ENCODE measurements at regions not wholly inside any gene's neighbourhood (a gene's known extent, or its start where the extent isn't known, plus 50 kb on each side); places are given as distances from the start of the nearest gene placed in this dataset.

DNA sequence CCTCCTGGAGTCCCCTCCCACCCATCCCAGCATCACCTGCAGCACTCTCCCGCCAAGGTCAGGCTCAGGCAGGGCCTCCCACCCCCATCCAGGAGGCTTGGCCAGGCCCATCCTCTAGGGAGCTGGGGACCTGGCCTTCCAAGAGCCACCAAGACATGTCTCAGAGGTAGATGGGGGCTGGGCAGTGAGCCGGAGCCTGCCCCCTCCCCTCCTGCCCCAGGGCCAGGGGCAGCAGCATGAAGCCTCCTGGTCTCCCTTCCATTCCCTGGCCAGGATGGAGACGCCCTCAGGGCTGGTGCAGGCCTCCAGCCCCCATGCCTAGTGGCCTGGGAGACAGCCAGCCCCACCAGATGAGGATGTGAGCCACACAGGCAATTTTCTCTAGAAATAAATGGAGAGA is 69.3 kb upstream of the C14orf180 start:
- TF ChIP-seq FOXM1 (IDR thresholded peaks at IDR 0.05; ENCODE audit: borderline replicate concordance): no peak
- TF ChIP-seq TARDBP (IDR thresholded peaks at IDR 0.05): no peak
- TF ChIP-seq FOXK2 (IDR thresholded peaks at IDR 0.05): no peak
- TF ChIP-seq BHLHE40 (IDR thresholded peaks at IDR 0.05; ENCODE audit: borderline replicate concordance): no peak
- TF ChIP-seq SUZ12 (IDR thresholded peaks at IDR 0.05): no peak
- no peak for TF ChIP-seq FOXA1 (IDR thresholded peaks at IDR 0.05)
- TF ChIP-seq NFRKB (IDR thresholded peaks at IDR 0.05): no peak

All from HEK293T (cell line).